HUES64 (cell line): ENCODE measurements at regions not wholly inside any gene's neighbourhood (a gene's known extent, or its start where the extent isn't known, plus 50 kb on each side); places are given as distances from the start of the nearest gene placed in this dataset.
"Not testable (repeated sequence)": the region's sequence is repeated elsewhere in the genome, so short reads cannot be mapped to it uniquely, and the experiment has no call there.

Experiments
- H3K27ac ChIP-seq: 2 replicates; pipeline ENCODE4 v1.7.0; 2013; ENCODE audit warnings: low read depth, low read length, inconsistent platforms
- H3K27me3 ChIP-seq: 2 replicates; pipeline ENCODE4 v1.6.1; 2013; ENCODE audit warnings: mild to moderate bottlenecking, low read length; ENCODE audit not compliant: insufficient read depth
- H3K36me3 ChIP-seq: 2 replicates; pipeline ENCODE4 v1.6.1; 2013; ENCODE audit warnings: mild to moderate bottlenecking, low read length; ENCODE audit not compliant: insufficient read depth
- H3K4me1 ChIP-seq: 2 replicates; pipeline ENCODE4 v1.6.1; 2013; ENCODE audit warnings: mild to moderate bottlenecking, low read length, moderate library complexity; ENCODE audit not compliant: insufficient read depth
- H3K4me3 ChIP-seq: 2 replicates; pipeline ENCODE4 v1.5.1; 2013; ENCODE audit warnings: mild to moderate bottlenecking, low read length, moderate library complexity
- H3K9ac ChIP-seq: 2 replicates; pipeline ENCODE4 v1.6.1; 2013; ENCODE audit warnings: mild to moderate bottlenecking, low read depth, low read length
- H3K9me3 ChIP-seq: 2 replicates; pipeline ENCODE4 v1.6.1; 2013; ENCODE audit warnings: low read depth, low read length; ENCODE audit not compliant: insufficient read depth
- WGBS: fragments of 150-250, 120-280 bp; methylation state at CpG from one replicate; pipeline ENCODE4 v1.1.7; 2013; ENCODE audit warnings: missing lambda C conversion rate; 5-methylcytosine and 5-hydroxymethylcytosine counted together

DNA sequence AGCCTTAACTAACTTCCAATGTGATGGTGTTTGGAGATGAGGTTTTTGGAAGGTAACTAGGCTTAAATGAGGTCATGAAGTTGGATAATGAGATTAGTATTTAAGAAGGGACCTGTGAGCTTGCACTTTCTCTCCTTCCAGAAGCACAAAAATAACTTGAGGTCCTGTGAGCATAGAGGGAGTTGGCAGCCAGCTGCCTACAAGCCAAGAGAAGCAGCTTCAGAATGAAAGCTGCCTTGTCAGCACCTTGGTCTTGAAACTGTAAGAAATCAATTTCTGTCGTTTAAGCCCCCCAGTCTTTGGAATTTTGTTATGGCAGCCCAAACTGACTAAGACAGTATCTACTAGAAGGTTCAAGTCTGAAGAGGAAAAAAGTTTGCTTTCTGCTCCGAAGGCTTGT is 280.2 kb upstream of the GALNTL6 start:
- Histone ChIP-seq H3K9ac (no peak overlapping the region), H3K27ac (no peak overlapping the region), H3K27me3 (no peaks in the 10 kb centered on the region), H3K4me3 (no peak overlapping the region), H3K36me3 (no peaks in the 10 kb centered on the region), H3K4me1 (no peaks in the 10 kb centered on the region), H3K9me3 (no peaks in the 10 kb centered on the region)
- WGBS, result 89% methylated on average over 2 of the region's 2 CpGs

DNA sequence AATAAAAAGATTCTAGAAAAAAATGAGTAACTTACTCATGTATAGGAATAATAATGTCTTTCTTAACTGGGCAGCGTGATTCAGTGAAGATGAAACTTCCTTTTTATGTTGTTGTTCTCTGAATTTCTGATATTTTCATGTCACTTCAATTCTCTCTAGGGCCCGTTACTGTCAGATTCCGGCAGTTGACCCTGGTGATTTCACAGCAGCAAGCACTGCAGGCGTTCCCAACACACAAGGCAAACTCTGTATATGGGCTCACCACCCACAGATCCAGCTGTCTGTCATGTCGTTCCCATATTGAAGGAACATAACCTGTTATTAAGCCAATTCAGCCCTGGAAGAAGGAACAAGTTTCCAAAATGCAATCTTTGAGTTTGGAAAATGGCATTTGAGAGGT is 288.3 kb upstream of the GALNTL6 start:
- H3K27ac ChIP-seq, result no peak overlapping the region
- no peaks in the 10 kb centered on the region for H3K36me3 ChIP-seq
- no peak overlapping the region for H3K9ac ChIP-seq
- 86% methylated on average over 4 of the region's 5 CpGs for WGBS
- no peaks in the 10 kb centered on the region for H3K4me1 ChIP-seq
- H3K9me3 ChIP-seq, result no peaks in the 10 kb centered on the region
- H3K4me3 ChIP-seq, result no peak overlapping the region
- no peaks in the 10 kb centered on the region for H3K27me3 ChIP-seq

DNA sequence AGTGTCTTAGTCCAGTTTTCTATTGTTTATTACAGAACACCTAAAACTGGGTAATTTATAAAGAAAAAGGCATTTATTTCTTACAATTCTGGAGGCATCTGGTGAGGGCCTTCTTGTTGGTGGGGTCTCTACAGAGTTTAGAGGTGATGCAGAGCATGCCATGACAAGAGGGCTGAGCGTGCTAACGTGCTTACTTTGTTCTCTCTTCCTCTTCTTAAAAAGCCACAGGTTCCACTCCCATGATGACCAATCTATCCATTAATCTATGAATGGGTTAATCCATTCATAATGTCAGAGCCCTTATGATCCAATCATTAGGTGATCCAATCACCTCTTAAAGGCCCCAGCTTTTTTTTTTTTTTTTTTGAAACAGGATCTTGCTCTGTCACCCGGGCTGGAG is 291.5 kb upstream of the GALNTL6 start:
- no peak overlapping the region for H3K27ac ChIP-seq
- no peaks in the 10 kb centered on the region for H3K4me1 ChIP-seq
- no peaks in the 10 kb centered on the region for H3K9me3 ChIP-seq
- 62% methylated on average over 3 of the region's 3 CpGs for WGBS
- H3K9ac ChIP-seq, result no peak overlapping the region
- H3K36me3 ChIP-seq, result no peaks in the 10 kb centered on the region
- H3K27me3 ChIP-seq, result no peaks in the 10 kb centered on the region
- no peak overlapping the region for H3K4me3 ChIP-seq

DNA sequence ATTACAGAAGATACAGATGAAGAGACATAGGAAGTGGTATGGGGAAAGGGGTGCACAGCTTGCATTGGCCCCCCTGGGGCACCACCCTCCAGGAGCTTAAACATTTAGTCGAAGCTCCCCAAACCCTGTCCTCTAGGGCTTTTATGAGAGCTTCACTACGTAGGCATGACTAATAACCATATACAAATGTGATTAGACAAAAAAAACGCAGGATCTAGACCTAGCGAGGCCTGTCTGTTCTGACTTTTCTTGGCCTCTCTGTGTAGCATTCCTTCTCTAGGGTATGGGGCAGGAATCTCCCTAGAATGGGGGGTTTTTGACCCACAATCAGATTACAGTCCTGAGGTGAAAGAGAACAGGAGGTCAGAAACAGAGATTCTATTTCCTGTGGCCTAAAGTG is 293.7 kb upstream of the GALNTL6 start:
- Histone ChIP-seq H3K4me3 (no peak overlapping the region), H3K27me3 (no peaks in the 10 kb centered on the region), H3K27ac (no peak overlapping the region), H3K9ac (no peak overlapping the region), H3K9me3 (no peaks in the 10 kb centered on the region), H3K36me3 (no peaks in the 10 kb centered on the region), H3K4me1 (no peaks in the 10 kb centered on the region)
- 96% methylated on average over 4 of the region's 4 CpGs for WGBS

DNA sequence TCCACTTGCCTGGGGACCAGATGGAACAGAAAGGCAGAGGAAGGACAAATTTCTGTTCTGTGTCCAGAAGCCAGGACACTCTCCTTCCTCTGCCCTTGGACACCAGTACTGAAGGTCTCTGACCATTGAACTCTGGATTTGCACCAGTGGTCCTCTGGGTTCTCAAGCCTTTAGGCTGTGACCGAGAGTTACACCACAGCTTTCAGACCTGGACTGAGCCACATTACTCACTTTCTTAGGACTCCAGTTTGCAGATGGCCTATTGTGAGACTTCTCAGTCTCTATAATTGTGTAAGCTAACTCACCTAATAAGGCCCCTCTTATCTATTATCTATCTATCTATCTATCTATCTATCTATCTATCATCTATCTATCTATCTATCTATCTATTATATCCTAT is 295.3 kb upstream of the GALNTL6 start:
- no peaks in the 10 kb centered on the region for H3K27me3 ChIP-seq
- H3K36me3 ChIP-seq, result no peaks in the 10 kb centered on the region
- H3K9ac ChIP-seq, result no peak overlapping the region
- no peaks in the 10 kb centered on the region for H3K9me3 ChIP-seq
- no peaks in the 10 kb centered on the region for H3K4me1 ChIP-seq
- no peak overlapping the region for H3K4me3 ChIP-seq
- 100% methylated on average over 1 of the region's 1 CpG for WGBS
- H3K27ac ChIP-seq, result no peak overlapping the region

DNA sequence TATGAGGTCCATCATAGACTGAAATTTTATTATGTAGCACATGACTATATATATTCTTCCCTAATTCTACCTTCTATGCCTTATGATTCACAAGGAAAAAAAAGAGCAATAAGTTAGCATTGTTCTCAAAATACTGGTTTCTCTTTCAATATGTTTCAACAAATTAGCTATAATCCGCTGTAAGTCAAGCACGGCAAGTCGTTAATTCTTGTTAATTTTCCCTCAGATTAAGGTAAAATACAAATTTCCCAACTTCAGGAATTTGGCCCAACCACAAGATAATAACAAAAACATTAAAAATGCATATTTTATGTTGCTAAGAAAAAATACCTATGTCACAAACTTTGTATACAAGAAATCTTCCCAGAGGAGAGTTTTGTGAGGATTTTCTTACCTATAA is 296.5 kb upstream of the GALNTL6 start:
- Histone ChIP-seq H3K27me3 (no peaks in the 10 kb centered on the region), H3K4me1 (no peaks in the 10 kb centered on the region), H3K36me3 (no peaks in the 10 kb centered on the region), H3K9ac (no peak overlapping the region), H3K27ac (no peak overlapping the region), H3K4me3 (no peak overlapping the region), H3K9me3 (no peaks in the 10 kb centered on the region)
- WGBS, result 80% methylated on average over 3 of the region's 3 CpGs

DNA sequence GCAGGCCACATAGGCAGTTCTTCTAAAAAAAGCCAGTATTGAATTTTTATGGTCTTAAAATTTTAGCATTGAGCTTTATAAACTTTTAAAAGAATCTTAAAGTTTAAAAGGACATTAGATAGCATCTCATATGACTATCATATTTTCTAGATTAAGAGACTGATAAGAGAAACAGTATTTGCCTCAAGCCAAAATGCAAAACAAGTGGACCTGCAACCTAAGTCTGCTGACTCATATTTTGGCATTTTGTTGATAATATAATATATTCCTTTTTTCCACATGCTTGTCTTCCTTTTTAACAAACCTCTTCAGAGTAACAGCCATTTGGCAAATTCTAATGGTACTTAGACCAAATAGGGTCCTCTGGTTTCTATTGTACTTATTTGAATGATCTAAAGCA is 328.5 kb upstream of the GALNTL6 start:
- H3K27me3 ChIP-seq, result no peaks in the 10 kb centered on the region
- no peak overlapping the region for H3K4me3 ChIP-seq
- no peak overlapping the region for H3K9ac ChIP-seq
- no peaks in the 10 kb centered on the region for H3K9me3 ChIP-seq
- H3K27ac ChIP-seq, result no peak overlapping the region
- H3K4me1 ChIP-seq, result no peaks in the 10 kb centered on the region
- no peaks in the 10 kb centered on the region for H3K36me3 ChIP-seq

DNA sequence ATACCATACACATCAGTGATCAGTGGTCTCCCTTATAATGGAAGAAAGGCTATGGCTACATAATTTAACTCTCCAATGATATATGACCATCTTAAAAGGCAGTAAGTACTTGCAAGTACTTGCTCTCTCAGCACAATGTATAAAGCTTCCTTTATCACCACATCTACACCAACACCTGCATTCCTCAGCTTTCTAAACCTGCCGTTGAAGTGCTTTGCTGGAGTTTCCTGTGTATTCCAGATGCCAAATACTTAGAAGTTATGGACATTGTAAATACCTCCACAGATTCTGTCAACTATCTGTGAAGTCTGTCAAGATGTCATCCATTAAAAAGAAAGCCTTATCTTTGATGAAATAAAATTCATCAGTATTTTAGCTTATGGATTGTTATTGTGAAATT is 335.0 kb upstream of the GALNTL6 start:
- no peaks in the 10 kb centered on the region for H3K27me3 ChIP-seq
- WGBS, result 71% methylated on average over 1 of the region's 1 CpG

DNA sequence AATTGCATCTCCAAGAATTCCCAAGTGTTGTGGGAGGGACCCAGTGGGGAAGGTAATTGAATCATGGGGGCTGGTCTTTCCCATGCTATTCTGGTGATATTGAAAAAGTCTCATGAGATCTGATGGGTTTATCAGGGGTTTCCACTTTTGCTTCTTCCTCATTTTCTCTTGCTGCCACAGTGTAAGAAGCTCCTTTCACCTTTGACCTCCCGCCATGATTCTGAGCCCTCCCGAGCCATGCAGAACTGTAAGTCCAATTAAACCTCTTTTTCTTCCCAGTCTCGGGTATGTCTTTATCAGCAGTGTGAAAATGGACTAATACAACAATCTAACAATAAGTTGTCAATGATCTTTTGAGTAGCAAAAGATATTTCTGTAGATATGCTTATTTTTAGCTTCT is 338.1 kb upstream of the GALNTL6 start:
- H3K4me3 ChIP-seq, H3K27me3 ChIP-seq, H3K9me3 ChIP-seq, H3K36me3 ChIP-seq, H3K4me1 ChIP-seq, H3K27ac ChIP-seq, H3K9ac ChIP-seq: not testable (repeated sequence)
- WGBS, result 100% methylated on average over 2 of the region's 3 CpGs

More for the DNA sequence above, 335.0 kb upstream of the GALNTL6 start:
- Histone ChIP-seq H3K4me1 (no peaks in the 10 kb centered on the region), H3K9ac (no peak overlapping the region), H3K27ac (no peak overlapping the region), H3K9me3 (no peaks in the 10 kb centered on the region), H3K4me3 (no peak overlapping the region), H3K36me3 (no peaks in the 10 kb centered on the region)

DNA sequence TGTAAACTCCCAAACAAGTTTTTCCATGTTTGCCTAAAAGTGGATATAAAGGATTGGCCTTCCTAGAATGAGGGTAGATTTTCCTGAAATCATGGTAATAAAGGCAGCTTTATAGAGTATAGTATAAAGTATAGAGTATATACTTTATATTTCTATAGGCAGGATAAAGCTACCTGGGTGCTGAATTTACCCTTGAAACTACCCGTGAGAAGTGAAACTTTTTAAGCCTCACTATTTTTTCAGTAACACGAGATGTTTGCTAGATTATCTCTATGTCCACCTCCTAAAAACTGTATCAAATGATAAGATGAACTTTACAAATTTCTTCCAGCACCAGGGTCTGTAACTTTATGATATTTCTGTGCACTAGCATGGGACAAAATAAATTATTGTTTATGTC is 340.0 kb upstream of the GALNTL6 start:
- Histone ChIP-seq H3K4me1 (no peaks in the 10 kb centered on the region), H3K27ac (no peak overlapping the region), H3K9ac (no peak overlapping the region), H3K27me3 (no peaks in the 10 kb centered on the region), H3K9me3 (no peaks in the 10 kb centered on the region), H3K4me3 (no peak overlapping the region), H3K36me3 (no peaks in the 10 kb centered on the region)
- 93% methylated on average over 2 of the region's 2 CpGs for WGBS

DNA sequence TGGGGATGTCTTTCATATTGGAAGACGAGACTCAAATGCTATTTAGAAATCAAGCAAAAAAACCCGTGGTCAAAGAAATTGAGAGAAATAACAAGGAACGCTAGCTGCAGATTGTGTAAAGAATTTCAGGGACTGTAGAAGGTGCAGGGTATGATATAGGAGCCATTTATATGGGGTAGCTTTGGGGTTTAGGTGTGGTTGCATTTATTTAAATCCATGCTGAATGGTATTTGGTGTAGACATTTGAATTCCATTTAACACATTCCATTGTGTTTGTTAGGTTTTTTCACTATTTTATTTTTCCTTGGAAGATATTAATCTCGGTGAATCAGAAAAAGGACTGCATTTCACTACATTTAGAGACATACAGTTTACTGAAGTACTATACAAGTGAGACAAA is 341.0 kb upstream of the GALNTL6 start:
- 97% methylated on average over 3 of the region's 4 CpGs for WGBS
- no peaks in the 10 kb centered on the region for H3K36me3 ChIP-seq
- no peak overlapping the region for H3K9ac ChIP-seq
- no peaks in the 10 kb centered on the region for H3K27me3 ChIP-seq
- H3K9me3 ChIP-seq, result no peaks in the 10 kb centered on the region
- no peaks in the 10 kb centered on the region for H3K4me1 ChIP-seq
- no peak overlapping the region for H3K27ac ChIP-seq
- no peak overlapping the region for H3K4me3 ChIP-seq

DNA sequence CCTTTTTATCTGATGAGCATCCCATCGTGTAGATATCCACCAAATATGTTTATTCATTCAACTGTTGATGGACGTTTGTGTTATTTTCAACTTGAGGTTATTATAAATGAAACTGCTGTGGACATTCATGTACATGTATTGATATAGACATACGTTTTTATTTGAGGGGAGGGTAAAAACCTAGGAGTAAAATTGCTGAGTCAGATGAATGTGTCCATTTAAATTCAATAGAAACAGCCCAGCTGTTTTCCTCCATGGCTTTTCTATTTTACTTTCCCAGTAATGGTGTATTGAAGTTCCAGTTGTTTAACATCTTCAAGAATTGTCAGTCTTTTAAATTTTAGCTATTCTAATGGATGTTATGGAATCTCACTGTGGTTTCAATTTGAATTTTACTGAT is 348.7 kb upstream of the GALNTL6 start:
- no peak overlapping the region for H3K9ac ChIP-seq
- H3K27ac ChIP-seq, result no peak overlapping the region
- no peak overlapping the region for H3K4me3 ChIP-seq
- no peaks in the 10 kb centered on the region for H3K36me3 ChIP-seq
- no peaks in the 10 kb centered on the region for H3K27me3 ChIP-seq
- no peaks in the 10 kb centered on the region for H3K9me3 ChIP-seq
- WGBS, result 90% methylated on average over 3 of the region's 3 CpGs
- peaks cover 8% of the 10 kb centered on the region for H3K4me1 ChIP-seq
